NOMO-1 (cell line): ENCODE measurements at regions not wholly inside any gene's neighbourhood (a gene's known extent, or its start where the extent isn't known, plus 50 kb on each side); places are given as distances from the start of the nearest gene placed in this dataset.

Experiments
- DNase-seq, 2 experiments: peaks; one replicate each; lab custom pipeline; 2025; ENCODE audit not compliant: unreplicated experiment in 2 of 2; lab: John Stamatoyannopoulos, UW

DNA sequence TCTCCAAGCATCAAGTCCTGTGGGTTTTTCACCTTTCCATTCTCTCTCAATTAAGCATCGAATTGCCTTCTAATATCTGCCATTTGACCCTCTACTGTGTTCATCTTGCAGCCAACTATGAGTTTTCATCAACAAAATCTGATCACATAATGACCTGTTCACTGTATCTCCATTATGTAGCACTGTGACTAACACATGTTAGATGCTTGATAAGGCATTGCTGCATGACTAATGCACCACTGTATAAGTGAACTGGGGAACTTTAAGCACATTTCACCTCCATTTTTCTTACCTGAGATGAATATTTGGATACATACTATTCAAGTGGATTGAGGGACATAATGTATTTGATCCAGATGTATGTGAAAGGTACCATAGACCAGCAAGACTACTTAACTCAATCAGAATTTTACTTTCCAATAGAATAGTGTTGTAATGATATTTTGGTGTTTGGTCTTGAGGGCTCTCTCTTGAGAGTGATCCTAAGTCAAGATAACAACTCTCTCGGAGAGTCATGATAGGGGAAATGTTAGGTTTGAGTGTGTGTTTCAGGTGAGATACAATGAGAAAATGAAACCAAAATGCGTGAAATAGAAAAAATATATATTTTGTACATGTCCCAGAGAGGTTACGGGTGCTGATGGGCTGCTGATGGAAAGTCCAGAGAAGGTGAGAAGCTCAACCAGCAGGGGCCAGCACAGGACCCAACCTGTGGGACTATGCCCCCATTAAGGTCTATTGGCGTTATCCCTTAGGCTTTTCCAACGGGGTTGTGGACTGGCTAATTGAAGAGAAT is 60.2 kb upstream of the HS3ST1 start:
- DNase-seq, result no peak

DNA sequence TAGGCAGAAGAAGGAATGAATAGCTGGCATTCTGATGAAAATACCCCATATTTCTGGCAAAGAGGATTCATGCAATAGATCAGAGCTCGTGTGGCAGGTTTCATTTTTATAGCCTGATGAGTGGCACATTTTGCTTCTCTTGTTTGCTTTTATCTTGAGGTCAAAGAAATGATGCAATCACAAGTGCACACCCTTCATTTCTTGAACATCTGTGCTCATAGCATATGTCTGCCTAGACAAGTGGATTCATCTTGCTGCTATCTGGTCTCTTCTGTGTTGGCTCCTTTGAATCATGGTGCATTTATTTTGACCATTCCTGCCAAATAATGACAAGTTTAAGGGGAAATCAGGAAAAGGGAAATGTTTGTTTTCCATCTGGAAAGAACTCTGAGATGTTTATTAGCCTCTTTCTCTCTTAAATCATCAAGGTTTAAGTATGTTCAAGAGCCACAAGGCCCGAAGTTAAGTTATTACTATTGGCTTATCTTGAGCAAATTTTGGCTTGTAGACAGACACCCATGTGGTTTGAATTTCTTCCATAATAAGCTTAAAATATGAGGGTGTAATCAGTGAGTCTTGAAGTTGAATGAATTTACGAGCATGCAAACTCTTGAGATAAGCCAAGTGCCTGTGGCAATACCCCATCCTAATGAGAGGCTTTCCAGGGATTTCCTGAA is 59.3 kb upstream of the HS3ST1 start:
- DNase-seq, result peak; percentile 47 to 76

DNA sequence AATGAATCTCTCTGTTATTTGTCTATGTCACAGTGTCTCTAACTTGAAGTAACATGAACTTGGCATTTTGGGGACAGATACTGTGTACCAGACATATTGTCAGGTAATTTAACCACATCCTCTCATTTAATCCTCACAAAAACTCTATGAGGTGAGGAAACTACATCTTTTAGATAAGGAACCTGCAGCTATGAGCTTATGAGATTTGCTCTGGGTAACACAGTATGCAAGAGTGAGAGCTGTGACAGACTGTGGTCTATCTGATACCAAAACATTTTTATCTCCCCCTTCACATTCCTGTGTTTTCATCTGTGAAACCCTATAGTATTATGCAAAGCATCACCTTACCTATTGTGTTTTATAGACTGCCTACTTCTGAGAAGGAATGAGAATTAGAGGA is 58.4 kb upstream of the HS3ST1 start:
- no peak for DNase-seq

DNA sequence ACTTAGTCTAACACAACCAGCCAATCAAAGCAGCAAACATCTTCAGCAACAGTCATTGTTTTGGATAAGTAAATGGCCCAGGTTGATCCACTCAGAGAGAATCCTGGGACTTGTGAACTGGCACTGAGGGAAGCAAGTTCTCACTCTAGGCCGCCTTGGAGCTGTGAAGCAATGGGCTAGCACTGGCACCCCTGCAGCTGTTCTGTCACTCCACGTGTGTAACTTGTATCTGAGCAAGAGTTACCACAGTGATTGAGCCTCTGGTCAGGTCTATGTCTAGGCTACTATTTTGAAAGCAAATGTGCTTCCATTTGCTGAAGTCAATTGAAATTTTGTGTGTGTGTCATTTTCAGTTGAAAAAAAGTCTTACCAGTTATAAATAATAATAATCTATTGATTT is 57.2 kb upstream of the HS3ST1 start:
- DNase-seq, result no peak

DNA sequence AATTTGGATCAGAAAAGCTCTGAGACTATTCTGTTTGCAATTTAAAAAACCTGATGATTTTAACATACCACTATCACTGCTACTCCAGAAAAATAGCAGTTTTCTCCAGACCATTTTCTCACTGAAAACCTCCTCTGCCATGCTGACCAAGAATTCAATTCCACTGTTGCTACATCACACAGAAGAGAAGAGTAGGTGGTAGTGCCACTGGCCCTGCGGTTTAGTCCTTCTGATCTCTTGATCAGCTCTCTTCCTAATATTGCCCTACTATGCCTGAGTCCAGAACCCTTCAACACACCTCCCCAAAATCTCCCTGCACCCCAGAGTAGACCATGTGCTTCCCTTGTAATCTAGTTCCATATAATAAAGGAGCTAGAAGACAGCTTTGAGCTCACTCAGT is 55.8 kb upstream of the HS3ST1 start:
- no peak for DNase-seq

DNA sequence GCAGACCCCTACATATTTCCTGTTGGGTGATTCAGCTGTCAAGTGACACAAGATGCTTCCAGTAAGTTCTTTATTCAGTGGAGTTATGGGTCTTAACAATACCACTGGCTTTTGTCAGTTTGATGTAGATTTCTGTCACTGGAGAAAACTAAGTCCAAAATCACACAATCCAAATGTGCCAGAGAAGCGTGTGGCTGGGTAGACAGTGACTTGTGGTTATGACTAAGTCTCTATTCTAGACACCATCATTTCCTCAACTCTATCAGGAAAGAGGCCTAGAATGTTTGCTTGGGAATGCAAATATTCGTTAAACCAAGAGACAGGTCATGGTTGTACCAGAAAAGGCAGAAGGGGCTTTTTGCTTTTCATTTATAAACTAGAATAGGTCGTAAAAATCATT is 54.4 kb upstream of the HS3ST1 start:
- DNase-seq, result peak in 1 of 2 experiments; percentile 33

DNA sequence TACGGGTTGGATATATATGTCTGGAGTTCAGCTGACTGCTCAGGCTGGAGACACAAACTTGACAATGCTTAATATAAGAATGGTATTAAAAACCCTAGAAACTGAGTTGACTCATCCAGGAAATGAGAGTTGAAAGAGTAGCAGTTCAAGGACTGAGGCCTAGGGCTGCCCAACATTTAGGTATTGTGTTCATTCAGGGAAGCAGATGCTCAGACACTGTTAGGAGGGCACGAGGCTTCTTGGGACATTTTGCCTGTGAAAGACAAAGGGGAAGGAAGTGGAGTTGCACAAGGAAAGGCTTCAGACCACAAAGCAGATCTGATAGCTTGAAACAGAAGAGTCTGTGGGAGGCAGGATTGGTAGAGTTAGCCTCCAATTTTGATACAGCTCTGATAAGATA is 52.0 kb upstream of the HS3ST1 start:
- peak; percentile 96 to 99 for DNase-seq
